Stimulated activated CD4-positive, alpha-beta T cell treated with anti-CD3 and anti-CD28 coated beads, Interleukin-4, amount 100 ng/mL, for 48 hours (primary cell): ENCODE measurements at regions not wholly inside any gene's neighbourhood (a gene's known extent, or its start where the extent isn't known, plus 50 kb on each side); places are given as distances from the start of the nearest gene placed in this dataset.
"Not testable (repeated sequence)": the region's sequence is repeated elsewhere in the genome, so short reads cannot be mapped to it uniquely, and the experiment has no call there.

Source experiments
- DNase-seq, 2 donors: peaks; one replicate each; pipeline ENCODE4 v3.0.0-alpha.2; 2020; ENCODE audit warnings: low read depth in 2 of 2

DNA sequence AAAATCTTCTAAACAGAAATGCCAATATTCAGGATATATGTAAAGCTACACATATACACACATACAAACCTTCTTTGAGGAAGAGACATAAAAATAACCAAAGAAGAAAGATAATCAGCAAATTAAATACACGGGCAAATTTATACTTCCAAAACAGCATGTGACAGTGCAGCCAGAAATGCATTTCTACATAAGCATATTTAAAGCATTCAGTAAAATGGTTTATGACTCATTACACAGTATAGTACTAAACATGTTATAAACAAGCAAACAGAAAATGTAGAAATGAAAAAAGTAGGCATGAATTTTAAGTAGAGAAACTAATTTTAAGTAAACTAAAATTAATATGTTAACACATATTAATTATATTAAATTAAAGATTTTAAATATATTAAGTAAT, 1717.2 kb downstream of the OTOL1 start:
- no peak for DNase-seq

DNA sequence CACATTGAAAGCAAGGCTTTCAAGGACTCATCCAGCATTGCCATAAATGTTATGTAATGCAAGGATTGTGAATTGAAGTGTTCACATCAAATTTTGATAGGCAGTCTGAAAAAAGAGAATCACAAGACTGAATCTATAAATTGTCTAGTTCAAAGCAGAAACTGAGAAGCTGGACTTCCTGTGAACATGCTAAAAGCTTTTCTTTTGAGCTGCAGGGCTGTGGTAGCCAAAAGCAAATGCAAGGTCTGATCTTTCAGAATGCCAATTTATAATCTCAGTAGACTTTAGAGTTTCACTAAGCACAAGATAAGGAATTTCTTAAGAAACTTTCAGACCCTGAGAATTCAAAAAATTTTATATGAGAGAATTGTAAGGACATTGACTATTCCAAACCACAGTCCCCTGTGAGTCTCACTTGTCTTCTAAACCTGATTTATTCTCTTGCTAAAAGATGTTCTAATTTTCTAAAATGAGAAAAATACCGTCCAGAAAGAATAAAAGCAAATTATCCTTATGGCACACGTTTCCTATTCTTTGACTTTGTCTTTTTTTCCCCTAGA, 1700.3 kb downstream of the OTOL1 start:
- DNase-seq: no peak

GRCh38 chr3:163196245-163196644, 1699.6 kb downstream of the OTOL1 start:
- no peak for DNase-seq

- no peak for DNase-seq
These were observed 1689.2 kb downstream of the OTOL1 start for GRCh38 chr3:163185721-163186350.

- DNase-seq: no peak
These were observed 1679.4 kb downstream of the OTOL1 start for GRCh38 chr3:163175970-163176369.

GRCh38 chr3:163172513-163172912, 1675.9 kb downstream of the OTOL1 start:
- not testable (repeated sequence) for DNase-seq

GRCh38 chr3:163166197-163166596, 1669.6 kb downstream of the OTOL1 start:
- no peak for DNase-seq

DNA sequence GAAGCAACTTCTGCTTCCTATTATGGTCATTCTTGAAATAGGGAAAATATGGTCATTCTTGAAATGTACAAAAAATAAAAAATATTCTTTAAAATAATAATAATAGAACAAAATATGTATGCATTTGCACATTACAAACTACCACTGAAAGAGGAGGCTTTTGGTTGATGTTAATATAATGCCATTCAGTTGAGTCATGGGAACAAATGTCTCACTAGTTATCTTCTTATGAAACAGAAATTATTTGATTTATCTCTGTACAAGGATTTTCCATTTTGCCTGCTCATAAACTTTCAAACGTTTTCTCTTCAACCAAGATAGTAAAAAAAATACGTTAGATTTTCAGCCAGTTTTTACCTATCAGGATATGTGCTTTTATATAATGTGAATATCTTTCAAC, 1662.7 kb downstream of the OTOL1 start:
- DNase-seq: no peak

DNA sequence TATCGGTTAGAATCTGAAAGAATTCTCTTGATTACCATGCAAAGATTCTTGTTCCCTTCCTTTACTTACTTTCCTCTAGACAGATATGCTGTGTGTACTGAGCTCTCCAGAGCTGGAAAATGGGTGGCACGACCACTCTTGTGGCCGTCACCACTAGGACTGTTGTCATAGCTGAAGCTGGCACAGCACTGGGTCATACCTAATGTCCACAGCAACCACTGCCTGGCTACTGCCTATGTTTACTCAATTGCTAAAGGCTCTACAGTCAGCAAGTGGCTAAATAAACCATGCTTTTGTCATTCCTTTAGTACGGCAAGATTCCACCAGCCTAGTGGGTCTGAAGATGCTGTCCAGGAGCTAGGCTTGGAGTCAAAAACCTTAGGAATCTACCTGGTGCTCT, 1643.0 kb downstream of the OTOL1 start:
- no peak for DNase-seq

DNA sequence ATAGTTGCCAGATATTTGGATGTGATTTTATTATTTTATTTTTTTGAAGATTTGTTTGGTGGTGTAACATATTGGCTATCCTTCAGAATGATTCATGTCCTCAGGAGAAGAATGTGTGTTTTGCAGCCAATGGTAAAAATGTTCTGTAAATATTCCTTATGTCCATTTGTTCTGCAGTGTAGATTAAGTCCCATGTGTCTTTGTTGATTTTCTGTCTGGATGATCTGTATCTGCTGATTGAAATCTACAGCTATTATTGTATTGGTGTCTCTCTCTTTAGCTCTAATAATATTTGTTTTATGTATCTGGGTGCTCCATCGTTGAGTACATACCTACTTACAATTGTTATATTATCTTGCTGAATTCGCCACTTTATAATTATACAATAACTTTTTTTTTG, 1641.7 kb downstream of the OTOL1 start:
- no peak for DNase-seq

DNA sequence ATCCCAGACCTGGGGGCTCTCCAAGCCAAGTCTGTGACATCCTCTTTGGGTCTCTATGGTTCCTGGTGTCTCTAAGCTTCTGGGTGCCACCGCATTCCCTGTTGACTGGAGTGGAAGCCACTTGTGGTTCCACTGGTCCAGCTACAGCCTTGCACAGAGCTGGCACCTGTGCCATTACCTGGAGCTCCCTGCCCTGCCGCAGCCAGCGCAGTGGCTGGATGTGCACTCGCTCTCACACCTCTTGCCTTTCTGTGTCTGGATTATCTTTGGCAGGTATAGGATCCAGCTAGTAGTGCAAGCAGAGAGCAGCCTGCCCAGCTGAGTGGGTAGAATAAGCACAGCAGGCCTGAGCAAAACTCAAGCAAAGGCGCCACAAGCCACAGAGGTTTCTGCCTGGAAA, 1635.5 kb downstream of the OTOL1 start:
- no peak for DNase-seq

DNA sequence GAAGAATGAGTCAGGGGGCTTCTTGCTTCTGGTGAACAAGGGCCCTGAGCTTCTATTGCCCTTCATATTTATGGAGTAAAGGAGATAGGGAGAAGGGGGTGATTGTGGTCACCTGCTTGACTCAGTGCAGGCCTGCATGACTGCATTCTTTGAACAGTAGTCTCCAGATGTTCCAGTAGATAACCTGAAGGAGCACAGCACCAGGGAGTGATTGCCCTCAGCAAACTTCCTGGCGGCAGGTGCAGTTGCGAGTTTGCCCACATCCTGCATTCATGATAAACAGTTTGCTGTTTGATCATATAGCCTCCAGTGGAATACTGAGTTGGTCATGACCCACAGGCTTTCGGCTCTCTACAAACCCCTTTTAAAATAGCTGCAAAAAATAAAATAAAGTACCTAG, 1632.7 kb downstream of the OTOL1 start:
- no peak for DNase-seq

GRCh38 chr3:163126115-163126514, 1629.5 kb downstream of the OTOL1 start:
- DNase-seq: no peak
